GM12801 (cell line): ENCODE measurements at regions not wholly inside any gene's neighbourhood (a gene's known extent, or its start where the extent isn't known, plus 50 kb on each side); places are given as distances from the start of the nearest gene placed in this dataset.

Source experiments
- TF ChIP-seq, protein P1 (sequence below): IDR thresholded peaks from one replicate; pipeline ENCODE4 v1.5.1; 2011; ENCODE audit warnings: control low read depth; ENCODE audit not compliant: insufficient read length; ENCODE audit errors: extremely low read depth

DNA sequence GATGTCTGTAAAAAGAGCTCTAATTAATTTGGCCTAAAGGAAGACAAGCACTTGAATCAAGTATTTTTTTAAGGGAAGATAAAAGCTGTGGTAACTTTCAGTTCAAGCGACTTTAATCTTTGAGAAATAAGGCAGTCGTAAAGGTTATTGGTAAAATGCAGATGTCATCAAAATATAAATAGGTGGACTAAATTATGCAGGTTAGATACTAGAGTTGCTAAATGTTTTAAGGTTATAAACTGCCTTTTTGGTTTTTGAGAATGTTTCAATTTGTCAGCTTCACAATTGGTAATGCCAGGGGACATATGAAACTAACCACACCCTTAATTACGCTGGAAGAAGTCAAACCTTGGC is 159.5 kb upstream of the OLIG3 start:
- TF ChIP-seq, protein P1, sequence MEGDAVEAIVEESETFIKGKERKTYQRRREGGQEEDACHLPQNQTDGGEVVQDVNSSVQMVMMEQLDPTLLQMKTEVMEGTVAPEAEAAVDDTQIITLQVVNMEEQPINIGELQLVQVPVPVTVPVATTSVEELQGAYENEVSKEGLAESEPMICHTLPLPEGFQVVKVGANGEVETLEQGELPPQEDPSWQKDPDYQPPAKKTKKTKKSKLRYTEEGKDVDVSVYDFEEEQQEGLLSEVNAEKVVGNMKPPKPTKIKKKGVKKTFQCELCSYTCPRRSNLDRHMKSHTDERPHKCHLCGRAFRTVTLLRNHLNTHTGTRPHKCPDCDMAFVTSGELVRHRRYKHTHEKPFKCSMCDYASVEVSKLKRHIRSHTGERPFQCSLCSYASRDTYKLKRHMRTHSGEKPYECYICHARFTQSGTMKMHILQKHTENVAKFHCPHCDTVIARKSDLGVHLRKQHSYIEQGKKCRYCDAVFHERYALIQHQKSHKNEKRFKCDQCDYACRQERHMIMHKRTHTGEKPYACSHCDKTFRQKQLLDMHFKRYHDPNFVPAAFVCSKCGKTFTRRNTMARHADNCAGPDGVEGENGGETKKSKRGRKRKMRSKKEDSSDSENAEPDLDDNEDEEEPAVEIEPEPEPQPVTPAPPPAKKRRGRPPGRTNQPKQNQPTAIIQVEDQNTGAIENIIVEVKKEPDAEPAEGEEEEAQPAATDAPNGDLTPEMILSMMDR = no peak

DNA sequence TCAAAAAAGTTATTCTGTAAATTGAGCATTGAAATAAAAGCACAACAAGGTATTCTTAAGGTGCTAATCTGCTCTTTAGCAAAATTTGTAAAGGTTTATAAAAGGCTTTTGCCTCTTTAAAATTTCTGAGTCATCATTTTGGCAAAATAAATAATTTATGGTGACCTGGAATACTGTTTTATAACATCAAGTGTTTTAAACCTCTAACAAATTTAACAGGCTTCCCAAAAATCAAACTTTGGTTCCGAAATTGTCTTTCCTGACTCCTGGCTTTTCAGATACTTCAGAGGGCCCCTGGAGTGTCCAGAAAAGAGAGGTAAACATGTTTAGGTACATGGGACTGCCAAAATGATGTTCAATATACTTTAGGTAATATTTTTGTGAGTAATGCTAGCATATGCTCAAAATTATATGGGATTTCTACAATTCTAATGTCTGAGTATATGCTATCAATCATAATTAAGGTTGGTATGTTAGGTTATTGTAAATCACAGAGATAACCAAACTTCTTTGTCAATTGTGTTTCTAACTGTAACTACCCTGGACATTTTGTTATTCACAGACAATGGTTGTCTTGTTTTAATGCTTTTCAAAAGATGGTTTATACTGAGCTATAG is 160.3 kb upstream of the OLIG3 start:
- TF ChIP-seq, protein P1 = no peak

DNA sequence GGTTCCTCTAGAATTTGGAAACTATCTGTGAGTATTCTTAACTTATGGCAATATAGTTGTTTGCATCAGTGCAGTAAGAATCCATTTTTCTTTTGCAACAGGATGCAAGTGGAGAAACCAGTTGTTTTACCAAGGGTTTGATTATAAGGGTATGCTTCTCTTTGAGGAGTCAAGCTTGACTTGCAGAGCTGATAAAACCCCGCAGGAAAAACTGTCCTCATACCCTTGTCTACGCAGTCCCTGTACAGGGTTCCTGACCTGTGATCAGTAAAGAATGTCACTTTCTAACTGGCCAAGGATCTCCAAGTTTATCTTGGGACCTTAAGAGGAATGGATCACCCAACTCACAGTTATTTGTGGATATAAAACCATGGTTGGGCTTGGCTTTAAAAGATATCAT is 161.1 kb upstream of the OLIG3 start:
- TF ChIP-seq, protein P1 = no peak

DNA sequence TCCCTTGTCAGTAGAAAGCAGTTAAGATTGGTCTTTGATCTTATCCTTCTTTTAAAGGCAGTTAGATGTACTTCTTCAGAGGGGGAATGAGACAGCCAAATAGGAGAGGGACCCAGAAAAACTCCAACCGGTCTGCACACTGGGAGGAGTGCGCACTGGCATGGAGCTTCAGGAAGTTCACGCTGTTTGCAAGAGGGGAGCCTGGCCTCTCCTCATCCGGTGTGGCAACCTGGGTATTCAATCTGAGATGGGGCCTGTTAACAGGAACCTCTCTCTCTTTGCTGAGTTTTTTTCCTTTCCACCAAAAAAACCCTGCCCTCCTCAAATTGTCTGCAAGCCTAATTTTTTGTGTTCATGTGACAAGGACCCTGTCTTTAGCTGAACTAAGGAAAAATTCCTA is 162.5 kb upstream of the OLIG3 start:
- TF ChIP-seq, protein P1 = no peak

DNA sequence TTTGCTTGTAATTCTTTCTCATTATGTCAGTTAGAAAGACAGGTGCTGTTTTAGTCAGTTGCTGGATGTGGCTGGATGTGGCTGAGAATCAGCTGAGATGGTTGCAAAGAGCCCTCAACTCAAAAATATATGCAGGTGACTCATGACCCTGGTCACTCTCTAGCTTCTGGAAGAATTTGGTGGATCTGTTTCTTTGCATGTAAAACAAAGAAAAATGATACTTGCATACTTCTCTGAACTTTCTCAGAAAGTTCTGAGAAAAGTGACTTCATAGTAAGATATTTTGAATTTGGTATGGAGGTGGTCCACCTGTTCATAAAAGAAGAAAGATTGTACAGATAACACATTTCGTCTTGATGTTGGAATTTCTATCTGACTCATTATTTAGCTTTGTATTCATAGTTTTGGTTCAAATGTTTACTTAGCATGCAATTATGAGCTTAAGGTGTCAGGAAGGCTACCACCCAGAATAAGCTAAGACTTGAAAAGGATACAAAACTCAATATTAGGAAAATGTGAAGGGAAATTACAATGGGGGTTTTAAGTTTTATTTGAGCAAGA is 163.2 kb upstream of the OLIG3 start:
- TF ChIP-seq, protein P1 = no peak

DNA sequence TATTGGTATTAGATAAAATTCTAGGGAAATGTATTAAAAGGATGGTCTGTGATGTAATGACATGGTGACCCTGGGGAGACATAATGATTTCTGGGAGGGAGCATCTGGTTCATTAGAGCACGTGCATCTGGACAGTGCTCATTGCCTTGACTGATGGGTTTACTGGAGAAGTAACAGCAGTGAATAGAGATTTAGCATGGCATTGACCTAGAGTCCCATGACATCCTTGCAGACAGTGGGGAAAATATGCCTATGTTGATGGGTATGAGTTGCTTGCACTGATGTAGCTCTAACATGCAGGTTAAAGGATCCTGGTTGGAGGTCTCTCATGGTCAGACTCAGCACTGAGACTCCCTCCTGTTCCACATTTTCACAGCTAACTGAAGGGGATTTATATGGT is 164.1 kb upstream of the OLIG3 start:
- TF ChIP-seq, protein P1 = no peak

DNA sequence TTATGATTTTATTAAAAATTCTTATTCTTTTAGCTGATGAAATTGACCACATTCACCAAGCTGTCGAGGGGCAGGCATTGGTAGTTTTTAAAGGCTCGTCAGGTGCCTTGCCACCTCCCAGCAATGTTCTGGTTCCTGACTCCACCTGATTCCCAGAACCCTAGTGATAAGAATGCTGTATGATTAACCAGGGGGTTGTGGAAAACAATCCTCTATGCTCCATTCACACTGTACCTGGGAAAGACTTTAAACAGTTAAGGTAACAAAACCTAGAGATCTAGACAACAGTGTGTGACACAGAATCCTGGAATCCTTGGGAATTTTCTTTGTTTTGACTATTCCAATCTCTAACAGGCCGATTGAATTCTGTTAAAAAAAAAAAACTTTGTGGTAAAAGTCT is 165.7 kb upstream of the OLIG3 start:
- TF ChIP-seq, protein P1 = no peak
